Neural crest cell (in vitro differentiated cells): ENCODE measurements at regions not wholly inside any gene's neighbourhood (a gene's known extent, or its start where the extent isn't known, plus 50 kb on each side); places are given as distances from the start of the nearest gene placed in this dataset.
"Not testable (repeated sequence)": the region's sequence is repeated elsewhere in the genome, so short reads cannot be mapped to it uniquely, and the experiment has no call there.

Experiments
- DNase-seq: peaks from one replicate; pipeline ENCODE4 v3.0.0; 2021; ENCODE audit warnings: low read depth, mixed read lengths, low spot score
- H3K27ac Mint-ChIP-seq: one replicate; pipeline ENCODE4 v1.8.0; 2021; ENCODE audit warnings: mild to moderate bottlenecking, mixed read lengths; ENCODE audit not compliant: unreplicated experiment
- H3K27me3 Mint-ChIP-seq: 2 replicates; pipeline ENCODE4 v1.8.0; 2021; ENCODE audit warnings: low read depth, mild to moderate bottlenecking, mixed read lengths
- H3K36me3 Mint-ChIP-seq: 2 replicates; pipeline ENCODE4 v1.8.0; 2021; ENCODE audit warnings: low read depth, mild to moderate bottlenecking, mixed read lengths
- H3K4me1 Mint-ChIP-seq: 2 replicates; pipeline ENCODE4 v1.8.0; 2021; ENCODE audit warnings: mixed read lengths
- H3K4me3 Mint-ChIP-seq: one replicate; pipeline ENCODE4 v1.8.0; 2021; ENCODE audit warnings: mild to moderate bottlenecking, mixed read lengths
- H3K9me3 Mint-ChIP-seq: 2 replicates; pipeline ENCODE4 v1.8.0; 2021; ENCODE audit warnings: mixed read lengths
- CTCF ChIP-seq: fragments of 200-600 bp; sonication (generic); conservative IDR thresholded peaks from 2 replicates; pipeline ENCODE4 v1.5.0; 2021; ENCODE audit warnings: antibody characterized with exemption, mild to moderate bottlenecking

- H3K9me3 Mint-ChIP-seq: peaks cover 29% of the 10 kb centered on the region
- no peak for TF ChIP-seq CTCF
- no peaks in the 10 kb centered on the region for H3K4me1 Mint-ChIP-seq
- peaks cover 24% of the 10 kb centered on the region for H3K36me3 Mint-ChIP-seq
- no peak for DNase-seq
- H3K27ac Mint-ChIP-seq: no peak overlapping the region
- no peak overlapping the region for H3K4me3 Mint-ChIP-seq
- H3K27me3 Mint-ChIP-seq: no peaks in the 10 kb centered on the region
These were observed 568.9 kb downstream of the SOX5 start for GRCh38 chr12:23380419-23381100.

GRCh38 chr12:23388898-23389297 lies 560.6 kb downstream of the SOX5 start:
- H3K36me3 Mint-ChIP-seq: peaks cover 12% of the 10 kb centered on the region
- H3K27me3 Mint-ChIP-seq, H3K4me1 Mint-ChIP-seq, H3K9me3 Mint-ChIP-seq, H3K4me3 Mint-ChIP-seq, H3K27ac Mint-ChIP-seq, DNase-seq: not testable (repeated sequence)

GRCh38 chr12:23389315-23389714 lies 560.2 kb downstream of the SOX5 start:
- not testable (repeated sequence) for H3K27ac Mint-ChIP-seq, DNase-seq, H3K27me3 Mint-ChIP-seq, H3K9me3 Mint-ChIP-seq, H3K4me3 Mint-ChIP-seq, H3K4me1 Mint-ChIP-seq
- H3K36me3 Mint-ChIP-seq: peaks cover 12% of the 10 kb centered on the region

- TF ChIP-seq CTCF: no peak
- Mint-ChIP-seq H3K27ac (no peak overlapping the region), H3K9me3 (no peaks in the 10 kb centered on the region), H3K4me3 (no peak overlapping the region), H3K27me3 (no peaks in the 10 kb centered on the region), H3K36me3 (no peaks in the 10 kb centered on the region), H3K4me1 (no peaks in the 10 kb centered on the region)
- no peak for DNase-seq
These were observed 550.0 kb downstream of the SOX5 start for GRCh38 chr12:23399402-23399933.

- TF ChIP-seq CTCF: no peak
- peaks cover 2% of the 10 kb centered on the region for H3K9me3 Mint-ChIP-seq
- peaks cover 2% of the 10 kb centered on the region for H3K36me3 Mint-ChIP-seq
- H3K27me3 Mint-ChIP-seq: no peaks in the 10 kb centered on the region
- DNase-seq: no peak
- no peaks in the 10 kb centered on the region for H3K4me1 Mint-ChIP-seq
- H3K4me3 Mint-ChIP-seq: no peak overlapping the region
- H3K27ac Mint-ChIP-seq: no peak overlapping the region
These were observed 534.3 kb downstream of the SOX5 start for GRCh38 chr12:23415180-23415579.

- Mint-ChIP-seq H3K4me1 (no peaks in the 10 kb centered on the region), H3K36me3 (no peaks in the 10 kb centered on the region), H3K9me3 (no peaks in the 10 kb centered on the region), H3K4me3 (no peak overlapping the region), H3K27ac (no peak overlapping the region), H3K27me3 (no peaks in the 10 kb centered on the region)
- DNase-seq: no peak
- TF ChIP-seq CTCF: no peak
These were observed 527.9 kb downstream of the SOX5 start for GRCh38 chr12:23421556-23421955.
